ENCODE measurements at regions not wholly inside any gene's neighbourhood (a gene's known extent, or its start where the extent isn't known, plus 50 kb on each side); places are given as distances from the start of the nearest gene placed in this dataset.

DNA sequence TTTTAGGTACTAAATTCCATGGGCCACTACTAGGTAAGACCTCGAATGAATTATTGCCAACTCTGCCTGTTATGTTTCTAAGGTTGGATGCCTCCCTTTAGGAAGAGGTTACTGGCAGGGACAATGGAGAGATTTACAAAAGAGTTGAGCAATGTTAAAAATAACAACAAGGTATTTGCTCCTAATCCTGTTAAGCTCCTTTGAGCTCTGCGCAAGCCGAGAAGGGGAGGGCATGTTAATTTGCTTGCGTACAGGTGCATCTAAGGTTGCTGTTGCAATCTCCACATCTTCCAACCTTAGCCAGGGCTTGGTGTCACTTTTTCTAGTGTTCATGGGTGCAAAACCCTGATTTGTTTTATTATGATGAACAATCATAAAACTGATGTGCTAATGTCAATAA is 161.5 kb upstream of the TPM1 start:
- DNase-seq (ENCODE audit: low read depth in 2 of 2), result no peak

DNA sequence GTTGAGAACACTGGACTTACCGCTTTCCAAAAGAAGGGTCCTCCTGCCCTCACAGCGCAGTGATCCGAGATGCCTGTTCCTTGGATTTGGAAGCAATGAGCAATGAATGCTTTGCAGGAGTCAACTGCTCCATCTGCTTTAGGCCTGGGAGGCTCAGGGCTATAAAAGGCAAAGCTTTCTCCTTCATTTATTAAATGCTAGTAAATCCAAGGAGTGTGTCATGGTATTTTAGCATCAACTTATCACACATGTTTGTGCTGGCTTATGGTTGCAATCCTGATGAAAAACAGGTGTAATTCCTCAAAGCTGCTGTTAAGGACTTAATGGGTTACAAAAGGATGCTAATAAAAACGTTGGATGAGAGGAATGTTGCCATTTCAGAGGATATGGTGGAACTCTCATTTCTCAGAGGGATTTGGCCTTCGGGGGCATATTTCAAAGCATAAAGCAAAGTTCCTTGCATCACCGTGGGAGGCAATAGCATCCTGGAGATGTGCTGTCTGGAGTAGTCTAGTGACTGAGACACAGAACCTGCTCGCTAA is 158.5 kb upstream of the TPM1 start:
- DNase-seq (ENCODE audit: low read depth in 2 of 2), result no peak

- DNase-seq (ENCODE audit: low read depth in 2 of 2), result no peak
These were observed 156.0 kb upstream of the TPM1 start for GRCh38 chr15:62886431-62887071.

DNA sequence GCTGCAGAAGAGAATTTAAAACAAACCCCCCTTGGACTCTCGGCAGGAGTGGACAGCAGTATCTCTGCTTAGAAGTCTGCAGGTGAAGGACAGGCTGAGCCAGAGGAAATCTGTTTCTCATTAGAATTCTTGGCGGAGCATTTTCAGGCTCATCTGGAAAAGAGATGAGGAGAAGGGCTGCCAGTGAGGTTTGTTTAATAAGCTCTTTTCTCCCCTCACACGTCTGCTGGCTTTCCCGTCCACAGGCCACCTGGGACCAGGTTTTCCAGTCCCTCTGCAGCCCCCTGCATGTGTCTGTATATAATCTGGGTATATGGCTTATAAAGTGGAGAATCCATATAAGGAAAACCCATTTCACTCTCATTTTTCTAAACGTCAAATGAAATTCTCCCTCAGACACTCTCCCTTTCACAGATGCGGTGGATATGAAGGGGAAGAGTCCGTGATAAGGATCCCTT is 155.4 kb upstream of the TPM1 start:
- no peak for DNase-seq (ENCODE audit: low read depth in 2 of 2)

DNA sequence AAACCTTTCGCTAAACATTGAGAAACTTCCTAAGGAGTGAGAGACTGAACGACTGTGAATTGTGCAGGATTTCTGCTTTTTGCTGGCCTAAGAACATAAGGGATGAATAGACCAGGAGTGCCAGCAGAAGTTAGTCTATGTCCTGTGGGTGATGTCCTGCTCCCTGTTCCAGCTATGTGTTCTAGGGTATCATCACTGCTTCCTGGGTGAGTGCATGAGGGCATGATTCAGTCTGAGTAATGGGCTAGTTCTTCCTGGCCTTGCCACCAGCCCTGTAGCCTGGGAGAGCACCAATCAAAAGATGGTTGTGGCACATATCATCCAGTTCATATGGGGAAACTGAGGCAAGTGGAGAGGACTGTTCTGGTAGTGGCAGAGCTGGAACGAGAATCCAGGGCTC is 153.9 kb upstream of the TPM1 start:
- DNase-seq (ENCODE audit: low read depth in 2 of 2), result no peak

GRCh38 chr15:62889141-62889661 is 153.3 kb upstream of the TPM1 start:
- DNase-seq (ENCODE audit: low read depth in 2 of 2), result no peak

- no peak for DNase-seq (ENCODE audit: low read depth in 2 of 2)
These were observed 152.6 kb upstream of the TPM1 start for GRCh38 chr15:62889734-62890505.

GRCh38 chr15:62894322-62895085 is 148.0 kb upstream of the TPM1 start:
- DNase-seq (ENCODE audit: low read depth in 2 of 2), result no peak

DNA sequence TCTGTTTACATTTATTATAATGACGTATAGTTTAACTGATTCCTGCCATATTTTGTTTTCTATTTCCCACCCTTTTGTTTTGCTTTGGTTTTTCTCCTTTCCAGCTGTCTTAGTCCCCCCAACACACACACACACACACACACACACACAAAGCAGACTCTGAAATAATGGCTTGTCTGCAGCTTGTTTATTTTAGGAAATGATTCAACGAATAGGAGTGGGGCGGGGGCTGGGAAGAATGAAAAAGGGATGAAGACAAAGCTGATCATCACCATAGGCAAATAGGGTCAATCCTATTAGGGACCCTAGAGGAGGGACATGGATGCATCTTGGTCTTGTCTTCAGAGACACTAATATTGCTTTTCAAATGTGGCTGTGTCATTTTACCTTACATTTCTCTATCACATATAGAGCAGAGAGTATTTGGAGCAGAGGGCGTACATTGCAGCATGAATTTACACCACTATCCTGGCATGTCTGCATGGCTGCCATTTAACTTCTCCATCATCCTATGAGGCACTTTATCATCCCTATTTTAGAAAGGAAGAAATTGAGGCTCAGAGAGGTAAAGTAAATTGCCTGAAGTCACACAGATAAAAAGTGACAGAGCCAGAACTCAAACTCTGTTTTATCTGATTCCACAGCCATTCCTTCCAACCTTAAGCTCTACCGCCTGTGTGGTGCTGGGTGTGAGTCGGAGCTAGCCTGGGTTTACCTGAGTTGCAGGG is 147.2 kb upstream of the TPM1 start:
- DNase-seq (ENCODE audit: low read depth in 2 of 2), result no peak

GRCh38 chr15:62895905-62896316 is 146.6 kb upstream of the TPM1 start:
- no peak for DNase-seq (ENCODE audit: low read depth in 2 of 2)

DNA sequence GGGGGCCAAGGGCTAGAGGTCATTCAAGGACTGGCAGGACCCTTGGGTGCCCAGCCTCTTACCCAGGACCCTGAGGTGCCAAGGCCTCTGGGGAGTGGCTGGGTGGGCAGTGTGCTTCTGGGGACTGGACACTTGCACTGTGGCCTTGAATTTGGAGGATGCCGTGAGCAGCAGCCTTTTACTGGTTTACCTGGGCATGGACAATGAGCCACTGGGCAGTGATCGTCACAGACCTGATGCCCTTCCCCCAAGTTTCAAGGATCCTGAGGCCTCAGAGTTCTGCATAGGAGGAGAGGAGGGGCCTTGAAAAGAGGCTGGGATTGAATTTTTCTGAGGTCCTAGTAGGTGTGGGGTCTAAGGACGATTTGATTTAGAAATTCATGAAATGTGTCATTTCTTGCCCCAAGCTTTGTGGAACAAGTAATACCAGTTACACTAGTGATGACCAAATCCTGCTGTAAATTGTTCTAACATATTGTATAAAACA is 146.1 kb upstream of the TPM1 start:
- no peak for DNase-seq (ENCODE audit: low read depth in 2 of 2)

GRCh38 chr15:62896969-62897486 is 145.5 kb upstream of the TPM1 start:
- DNase-seq (ENCODE audit: low read depth in 2 of 2), result no peak

DNA sequence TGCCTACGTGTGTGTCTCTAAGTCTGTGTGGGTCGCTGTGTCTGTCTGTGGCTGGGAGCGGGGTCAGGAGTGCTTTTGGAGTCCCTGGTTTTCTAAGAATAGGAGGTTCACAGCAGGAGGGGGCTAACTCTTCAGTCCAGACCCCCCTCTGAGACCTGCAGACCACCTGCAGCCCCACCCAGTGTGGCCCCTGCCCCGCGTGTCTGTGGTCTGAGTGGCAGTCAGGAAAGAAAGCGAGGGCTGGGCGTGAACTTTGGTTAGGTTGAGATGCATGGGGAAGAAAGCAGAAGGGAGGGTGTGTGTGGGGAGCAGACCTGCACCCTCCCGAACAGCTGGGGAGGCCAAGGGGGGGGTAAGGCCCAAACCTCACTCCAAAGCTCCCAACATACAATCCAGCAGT is 144.9 kb upstream of the TPM1 start:
- DNase-seq (ENCODE audit: low read depth in 2 of 2), result no peak

- DNase-seq (ENCODE audit: low read depth in 2 of 2), result no peak
These were observed 143.5 kb upstream of the TPM1 start for GRCh38 chr15:62899090-62899493.

- no peak for DNase-seq (ENCODE audit: low read depth in 2 of 2)
These were observed 142.3 kb upstream of the TPM1 start for GRCh38 chr15:62900071-62900802.

DNA sequence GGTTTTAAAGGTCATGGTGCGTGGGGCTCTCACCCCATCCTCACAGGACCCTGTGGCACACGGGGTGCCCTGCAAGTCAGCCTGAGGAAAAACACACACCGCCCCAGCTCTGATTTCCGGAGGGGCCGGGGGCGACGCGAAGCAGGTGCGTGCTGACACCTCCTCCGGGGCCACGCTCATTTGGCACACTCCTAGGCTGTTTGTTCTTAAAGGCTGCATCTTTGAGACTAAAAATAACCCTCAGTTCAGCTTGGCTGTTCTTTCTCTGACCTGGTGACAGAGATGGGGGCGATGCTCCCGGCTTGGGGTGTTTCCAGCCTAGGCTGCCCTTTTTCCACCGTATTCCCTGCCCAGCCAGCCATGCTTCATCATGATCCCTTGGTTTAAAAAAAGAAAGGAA is 141.5 kb upstream of the TPM1 start:
- no peak for DNase-seq (ENCODE audit: low read depth in 2 of 2)

GRCh38 chr15:62901909-62902546 is 140.5 kb upstream of the TPM1 start:
- DNase-seq (ENCODE audit: low read depth in 2 of 2), result no peak

DNA sequence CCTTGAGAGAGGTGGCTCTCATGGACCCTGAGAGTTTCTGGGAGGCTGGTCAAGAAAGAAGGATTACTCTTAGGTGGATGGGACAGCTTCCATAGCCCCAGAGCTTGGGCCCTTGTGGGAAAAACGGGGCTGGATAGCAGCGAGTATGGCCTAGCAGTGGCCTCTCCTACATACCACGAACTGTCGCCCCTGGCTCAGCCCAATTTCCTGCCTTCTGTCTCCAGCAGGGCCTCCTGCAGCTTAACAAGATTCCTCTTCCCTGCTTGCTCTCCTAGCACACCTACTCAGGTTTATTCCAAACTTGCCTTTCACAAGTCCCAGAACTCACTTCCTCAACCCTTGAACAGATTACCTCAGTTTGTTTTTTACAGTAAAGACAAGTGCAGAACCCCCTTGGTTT is 139.7 kb upstream of the TPM1 start:
- no peak for DNase-seq (ENCODE audit: low read depth in 2 of 2)

GRCh38 chr15:62903437-62903836 is 139.1 kb upstream of the TPM1 start:
- no peak for DNase-seq (ENCODE audit: low read depth in 2 of 2)
